Epithelial cell of esophagus (primary cell): ENCODE measurements at regions not wholly inside any gene's neighbourhood (a gene's known extent, or its start where the extent isn't known, plus 50 kb on each side); places are given as distances from the start of the nearest gene placed in this dataset.

Experiments used
- DNase-seq: peaks from one replicate; pipeline ENCODE4 v3.0.0; 2010; ENCODE audit warnings: low read depth
- H3K4me3 ChIP-seq: 2 replicates; pipeline ENCODE4 v1.5.1; 2011; ENCODE audit warnings: mild to moderate bottlenecking, low read length, control low read depth
- TF ChIP-seq, protein P1 (sequence below): IDR thresholded peaks from 2 replicates; pipeline ENCODE4 v1.5.1; 2011; ENCODE audit warnings: low read depth, mild to moderate bottlenecking, low read length, control low read depth, inconsistent platforms; ENCODE audit not compliant: insufficient read depth; ENCODE audit errors: missing control alignments

DNA sequence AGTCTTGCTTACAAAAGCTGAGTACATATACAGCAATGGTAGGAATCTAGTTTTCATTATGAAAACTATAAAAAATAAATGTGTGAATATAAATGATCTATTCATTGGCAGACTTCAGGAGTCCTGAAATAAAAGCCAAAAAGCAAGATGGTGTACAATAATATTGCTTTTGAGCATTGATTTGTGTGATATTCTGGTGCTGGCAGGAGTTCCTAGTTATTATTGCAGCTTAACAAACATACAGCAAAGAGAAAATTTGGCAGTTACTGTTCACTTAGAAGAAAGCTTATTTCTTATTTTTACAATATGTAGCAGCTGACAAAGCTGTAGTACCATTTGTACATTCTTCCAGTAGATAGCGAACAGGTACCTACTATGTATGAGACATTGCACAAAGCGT lies 1518.9 kb upstream of the TENM4 start:
- TF ChIP-seq, protein P1, sequence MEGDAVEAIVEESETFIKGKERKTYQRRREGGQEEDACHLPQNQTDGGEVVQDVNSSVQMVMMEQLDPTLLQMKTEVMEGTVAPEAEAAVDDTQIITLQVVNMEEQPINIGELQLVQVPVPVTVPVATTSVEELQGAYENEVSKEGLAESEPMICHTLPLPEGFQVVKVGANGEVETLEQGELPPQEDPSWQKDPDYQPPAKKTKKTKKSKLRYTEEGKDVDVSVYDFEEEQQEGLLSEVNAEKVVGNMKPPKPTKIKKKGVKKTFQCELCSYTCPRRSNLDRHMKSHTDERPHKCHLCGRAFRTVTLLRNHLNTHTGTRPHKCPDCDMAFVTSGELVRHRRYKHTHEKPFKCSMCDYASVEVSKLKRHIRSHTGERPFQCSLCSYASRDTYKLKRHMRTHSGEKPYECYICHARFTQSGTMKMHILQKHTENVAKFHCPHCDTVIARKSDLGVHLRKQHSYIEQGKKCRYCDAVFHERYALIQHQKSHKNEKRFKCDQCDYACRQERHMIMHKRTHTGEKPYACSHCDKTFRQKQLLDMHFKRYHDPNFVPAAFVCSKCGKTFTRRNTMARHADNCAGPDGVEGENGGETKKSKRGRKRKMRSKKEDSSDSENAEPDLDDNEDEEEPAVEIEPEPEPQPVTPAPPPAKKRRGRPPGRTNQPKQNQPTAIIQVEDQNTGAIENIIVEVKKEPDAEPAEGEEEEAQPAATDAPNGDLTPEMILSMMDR, result no peak
- no peak for DNase-seq
- H3K4me3 ChIP-seq, result no peak overlapping the region

DNA sequence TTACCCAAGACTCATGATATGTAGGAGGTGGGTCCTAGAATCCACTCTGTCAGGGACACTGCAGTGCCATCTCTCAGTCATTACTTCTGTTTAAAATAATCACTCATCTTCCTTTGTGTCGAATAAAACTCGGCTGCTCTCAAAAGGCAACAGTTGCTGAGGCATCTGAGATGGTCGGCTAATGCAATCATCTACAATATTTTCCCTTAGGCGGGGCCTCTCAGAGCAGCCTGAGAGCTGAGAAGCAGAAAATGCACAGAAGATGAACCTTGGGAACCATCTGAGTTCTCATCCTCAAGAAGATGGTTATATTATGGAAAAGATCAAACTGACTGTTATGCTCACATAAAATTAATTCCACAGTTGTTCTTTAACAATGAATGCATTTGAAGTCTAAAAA lies 1518.2 kb upstream of the TENM4 start:
- H3K4me3 ChIP-seq, result no peak overlapping the region
- TF ChIP-seq, protein P1, result no peak
- DNase-seq, result no peak

DNA sequence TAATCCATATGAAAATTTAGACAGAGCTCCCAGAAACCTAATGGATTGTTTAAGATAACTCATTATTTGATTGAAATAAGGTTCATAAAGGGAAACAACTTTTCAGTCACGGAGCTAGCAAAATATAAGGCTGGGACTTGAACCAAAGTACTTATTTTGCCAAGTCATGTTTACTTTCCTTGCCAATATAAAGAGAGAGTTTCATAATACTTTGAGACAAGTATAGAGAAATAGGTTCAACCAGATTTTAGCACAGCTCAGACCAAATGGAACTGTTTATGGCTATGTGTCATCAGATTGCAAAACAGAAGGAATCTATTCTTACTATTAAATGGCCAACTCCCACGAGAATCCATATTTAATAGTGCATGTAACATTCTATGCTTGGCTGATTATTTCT lies 1517.5 kb upstream of the TENM4 start:
- H3K4me3 ChIP-seq, result no peak overlapping the region
- TF ChIP-seq, protein P1, result no peak
- DNase-seq, result peak; percentile 90

DNA sequence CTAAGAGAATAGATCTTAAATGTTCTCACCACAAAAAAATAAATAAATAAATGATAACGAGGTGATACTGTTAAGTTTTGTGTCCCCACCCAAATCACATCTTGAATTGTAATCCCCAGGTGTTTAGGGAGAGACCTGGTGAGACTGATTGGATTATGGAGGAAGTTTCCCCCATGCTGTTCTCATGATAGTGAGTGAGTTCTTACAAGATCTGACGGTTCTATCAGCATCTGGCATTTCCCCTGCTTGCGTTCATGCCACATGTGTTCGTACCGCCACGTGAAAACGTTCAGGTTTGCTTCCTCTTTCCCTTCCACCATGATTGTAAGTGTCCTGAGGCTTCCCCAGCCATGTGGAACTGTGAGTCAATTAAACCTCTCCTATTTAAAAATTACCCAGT lies 1514.8 kb upstream of the TENM4 start:
- no peak for DNase-seq
- no peak overlapping the region for H3K4me3 ChIP-seq
- TF ChIP-seq, protein P1, result no peak

DNA sequence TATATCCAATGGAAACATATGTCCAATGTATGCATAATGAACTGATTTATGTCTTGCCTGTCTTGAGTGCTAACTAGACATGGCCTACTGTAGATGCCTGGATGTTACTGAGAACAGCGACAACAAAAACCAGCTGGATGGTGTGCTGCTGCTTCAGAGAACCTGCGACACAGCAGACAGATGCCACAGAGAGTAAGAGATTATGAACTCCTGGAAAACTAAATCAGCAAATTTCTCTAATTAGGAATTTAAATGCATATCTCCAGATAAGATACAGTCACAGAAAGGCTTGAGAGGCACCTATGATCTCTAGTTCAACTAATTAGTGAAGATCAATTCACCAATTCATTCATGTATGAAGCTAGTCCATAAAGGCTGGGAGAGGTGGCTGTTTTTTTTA lies 1508.0 kb upstream of the TENM4 start:
- TF ChIP-seq, protein P1, result no peak
- no peak for DNase-seq
- H3K4me3 ChIP-seq, result no peak overlapping the region

DNA sequence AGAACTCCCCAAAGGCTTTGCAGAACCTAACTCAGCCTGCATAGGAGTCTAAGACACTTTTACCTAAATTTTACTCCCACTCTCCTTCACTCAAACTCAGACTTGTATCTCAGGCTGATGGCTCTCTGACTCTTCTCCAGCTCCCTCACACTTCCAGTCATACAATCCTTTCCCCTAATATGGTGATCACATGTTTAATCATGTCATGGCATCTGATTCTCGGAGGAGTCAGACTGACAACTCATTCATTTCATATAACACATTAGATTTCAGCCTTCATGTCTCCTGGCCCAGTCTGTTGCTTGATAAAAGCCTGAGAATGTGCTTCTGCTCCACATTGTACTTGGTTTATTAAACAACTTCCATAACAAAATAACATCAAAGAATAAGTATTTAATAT lies 1503.9 kb upstream of the TENM4 start:
- DNase-seq, result peak; percentile 83
- TF ChIP-seq, protein P1, result no peak
- H3K4me3 ChIP-seq, result no peak overlapping the region

DNA sequence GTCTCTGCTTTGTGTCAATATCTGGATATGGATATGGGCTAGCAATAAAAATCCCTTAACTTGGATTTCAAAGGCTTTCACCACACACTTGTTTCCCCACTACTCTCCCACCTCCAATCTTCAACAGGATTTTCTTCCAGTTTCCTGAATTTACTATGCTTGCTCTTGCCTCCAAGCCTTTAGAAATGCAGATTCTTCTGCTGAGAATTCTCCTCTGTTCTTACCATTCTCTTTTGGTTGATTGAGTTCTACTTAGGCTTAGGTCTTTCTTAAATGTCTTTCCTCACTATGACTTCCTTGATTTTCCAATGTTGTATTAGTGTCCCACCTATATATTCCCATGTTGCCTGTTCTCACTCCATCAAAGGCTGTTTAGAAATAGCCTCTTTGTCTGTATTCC lies 1502.4 kb upstream of the TENM4 start:
- no peak for DNase-seq
- TF ChIP-seq, protein P1, result no peak
- no peak overlapping the region for H3K4me3 ChIP-seq
